NCI-H1436 (cell line): ENCODE measurements at regions not wholly inside any gene's neighbourhood (a gene's known extent, or its start where the extent isn't known, plus 50 kb on each side); places are given as distances from the start of the nearest gene placed in this dataset.

ENCODE experiments used
- DNase-seq: peaks from one replicate; lab custom pipeline; 2025; lab: John Stamatoyannopoulos, UW

GRCh38 chr4:148812101-148812500, 369.9 kb upstream of the NR3C2 start:
- no peak for DNase-seq

GRCh38 chr4:148810461-148810860, 368.2 kb upstream of the NR3C2 start:
- DNase-seq: no peak

- DNase-seq: no peak
These were observed 366.2 kb upstream of the NR3C2 start for GRCh38 chr4:148808416-148808815.

- DNase-seq: no peak
These were observed 358.7 kb upstream of the NR3C2 start for GRCh38 chr4:148800940-148801339.

- no peak for DNase-seq
These were observed 358.2 kb upstream of the NR3C2 start for GRCh38 chr4:148800336-148800885.

- no peak for DNase-seq
These were observed 353.1 kb upstream of the NR3C2 start for GRCh38 chr4:148795156-148795864.

GRCh38 chr4:148793221-148793620, 351.0 kb upstream of the NR3C2 start:
- DNase-seq: no peak

- no peak for DNase-seq
These were observed 348.5 kb upstream of the NR3C2 start for GRCh38 chr4:148790691-148791090.

GRCh38 chr4:148790246-148790645, 348.0 kb upstream of the NR3C2 start:
- no peak for DNase-seq

GRCh38 chr4:148787831-148788477, 345.7 kb upstream of the NR3C2 start:
- no peak for DNase-seq

GRCh38 chr4:148787285-148787684, 345.1 kb upstream of the NR3C2 start:
- DNase-seq: no peak

GRCh38 chr4:148786699-148787098, 344.5 kb upstream of the NR3C2 start:
- DNase-seq: no peak

- no peak for DNase-seq
These were observed 340.1 kb upstream of the NR3C2 start for GRCh38 chr4:148782284-148782683.

GRCh38 chr4:148780426-148781005, 338.3 kb upstream of the NR3C2 start:
- DNase-seq: no peak

- no peak for DNase-seq
These were observed 337.6 kb upstream of the NR3C2 start for GRCh38 chr4:148779771-148780170.

GRCh38 chr4:148778980-148779675, 336.9 kb upstream of the NR3C2 start:
- DNase-seq: no peak

- no peak for DNase-seq
These were observed 334.7 kb upstream of the NR3C2 start for GRCh38 chr4:148776941-148777340.

GRCh38 chr4:148774134-148774533, 331.9 kb upstream of the NR3C2 start:
- no peak for DNase-seq

- no peak for DNase-seq
These were observed 331.1 kb upstream of the NR3C2 start for GRCh38 chr4:148773313-148773712.

GRCh38 chr4:148770848-148771247, 328.6 kb upstream of the NR3C2 start:
- no peak for DNase-seq

GRCh38 chr4:148770377-148770776, 328.2 kb upstream of the NR3C2 start:
- no peak for DNase-seq

GRCh38 chr4:148764720-148765119, 322.5 kb upstream of the NR3C2 start:
- no peak for DNase-seq

GRCh38 chr4:148757171-148757570, 315.0 kb upstream of the NR3C2 start:
- DNase-seq: no peak
